B cell (primary cell): ENCODE measurements at regions not wholly inside any gene's neighbourhood (a gene's known extent, or its start where the extent isn't known, plus 50 kb on each side); places are given as distances from the start of the nearest gene placed in this dataset.

ENCODE experiments used
- ATAC-seq: fragments of 200-7000 bp; cut with Tn5 transposase; one replicate; pipeline ENCODE4 v1.10.0; 2021; ENCODE audit warnings: low read depth, mild to moderate bottlenecking, moderate number of reproducible peaks, moderate library complexity
- CTCF ChIA-PET: fragments of 350-600 bp; sonication (Branson Sonifier 250); formaldehyde crosslinking; loops from one replicate; lab custom pipeline; 2021; ENCODE audit warnings: antibody characterized with exemption, inconsistent platforms; lab: Charles Lee
- POLR2A ChIA-PET: fragments of 350-600 bp; sonication (Branson Sonifier 250); formaldehyde crosslinking; loops from one replicate; lab custom pipeline; 2021; ENCODE audit warnings: antibody characterized with exemption; lab: Charles Lee
- DNase-seq: peaks from one replicate; pipeline ENCODE4 v3.0.0; 2013
- H2AFZ ChIP-seq: 2 replicates; pipeline ENCODE4 v1.6.1; 2012; ENCODE audit warnings: mild to moderate bottlenecking, low read depth, low read length; ENCODE audit not compliant: insufficient read depth, poor library complexity, severe bottlenecking
- H3K27ac ChIP-seq, 2 donors: 1 replicate in 1 of 2; 2 replicates in 1 of 2; pipeline ENCODE4 v1.5.1; 2012 to 2013; ENCODE audit warnings: low read length in 2 of 2, mild to moderate bottlenecking in 2 of 2, moderate library complexity in 1 of 2
- H3K27me3 ChIP-seq, 4 experiments: fragments of 200-600 bp in 1 of 4; sonication (generic) in 1 of 4; replicated peaks in 1 of 4; 1 replicate in 2 of 4; 2 replicates in 2 of 4; pipeline versions ENCODE4 v1.6.1 to v1.7.0; 2013 to 2016; ENCODE audit warnings: low read length in 3 of 4, mild to moderate bottlenecking in 2 of 4, mixed read lengths in 1 of 4, moderate library complexity in 1 of 4; ENCODE audit not compliant: insufficient read depth in 4 of 4, control insufficient read depth in 3 of 4; ENCODE audit errors: control extremely low read depth in 1 of 4
- H3K36me3 ChIP-seq, 2 experiments: replicated peaks in 1 of 2; 1 replicate in 1 of 2; 2 replicates in 1 of 2; pipeline versions ENCODE4 v1.6.1 to v1.7.1; 2013; ENCODE audit warnings: low read length in 1 of 2; ENCODE audit not compliant: insufficient read depth in 2 of 2, control insufficient read depth in 1 of 2; ENCODE audit errors: control extremely low read depth in 1 of 2, extremely low read depth in 1 of 2
- H3K4me1 ChIP-seq, 2 donors: fragments of 200-600 bp in 1 of 2; sonication (generic) in 1 of 2; 1 replicate in 1 of 2; 2 replicates in 1 of 2; pipeline versions ENCODE4 v1.5.1 to v1.6.1; 2013 to 2017; ENCODE audit warnings: low read length in 2 of 2; ENCODE audit not compliant: control insufficient read depth in 2 of 2, insufficient read depth in 2 of 2
- H3K4me2 ChIP-seq: replicated peaks from 2 replicates; pipeline ENCODE3; 2012; ENCODE audit warnings: mild to moderate bottlenecking, low read depth, low read length; ENCODE audit not compliant: poor library complexity, severe bottlenecking
- H3K4me3 ChIP-seq, 5 experiments: fragments of 200-600 bp in 1 of 5; sonication (generic) in 1 of 5; 1 replicate in 3 of 5; 2 replicates in 2 of 5; pipeline versions ENCODE4 v1.5.1 to v1.7.0; 2011 to 2016; ENCODE audit warnings: low read length in 4 of 5, mild to moderate bottlenecking in 4 of 5, low read depth in 2 of 5, control low read depth in 1 of 5, moderate library complexity in 1 of 5; ENCODE audit not compliant: insufficient read depth in 1 of 5; ENCODE audit errors: control extremely low read depth in 1 of 5, extremely low read depth in 1 of 5
- H3K79me2 ChIP-seq: fragments of 200-600 bp; sonication (generic); one replicate; pipeline ENCODE4 v1.6.0; 2016; ENCODE audit warnings: low read length; ENCODE audit not compliant: control insufficient read depth, insufficient read depth
- H3K9ac ChIP-seq: fragments of 200-600 bp; sonication (generic); 2 replicates; pipeline ENCODE4 v1.6.1; 2017; ENCODE audit warnings: mild to moderate bottlenecking, low read length, moderate library complexity
- H3K9me3 ChIP-seq, 3 donors: one replicate each; pipeline versions ENCODE4 v1.6.1 to v1.7.1; 2013; ENCODE audit warnings: low read length in 2 of 3; ENCODE audit not compliant: control insufficient read depth in 2 of 3, insufficient read depth in 1 of 3; ENCODE audit errors: control extremely low read depth in 1 of 3
- H4K20me1 ChIP-seq: 2 replicates; pipeline ENCODE4 v1.6.0; 2012; ENCODE audit warnings: mild to moderate bottlenecking, low read length; ENCODE audit not compliant: insufficient read depth, control insufficient read depth, poor library complexity, severe bottlenecking
- H3K27ac Mint-ChIP-seq: one replicate; pipeline ENCODE4 v1.8.0; 2021; ENCODE audit warnings: mixed read lengths
- H3K27me3 Mint-ChIP-seq: one replicate; pipeline ENCODE4 v1.8.0; 2021; ENCODE audit warnings: mixed read lengths
- H3K4me1 Mint-ChIP-seq: one replicate; pipeline ENCODE4 v1.8.0; 2021; ENCODE audit warnings: mixed read lengths
- H3K4me3 Mint-ChIP-seq: one replicate; pipeline ENCODE4 v1.8.0; 2021; ENCODE audit warnings: mixed read lengths
- H3K9me3 Mint-ChIP-seq: one replicate; pipeline ENCODE4 v1.8.0; 2022; ENCODE audit warnings: mixed read lengths; ENCODE audit not compliant: insufficient read depth
- EZH2 ChIP-seq: IDR thresholded peaks from 2 replicates; pipeline ENCODE4 v1.6.1; 2012; ENCODE audit warnings: borderline replicate concordance, low read depth, mild to moderate bottlenecking, moderate library complexity, low read length; ENCODE audit not compliant: insufficient read depth, poor library complexity, severe bottlenecking
- WGBS: methylation state at CpG from one replicate; pipeline ENCODE4 v1.1.5; 2013; ENCODE audit warnings: missing lambda C conversion rate; ENCODE audit not compliant: insufficient coverage; 5-methylcytosine and 5-hydroxymethylcytosine counted together
- intact Hi-C: fragments of 100-400 bp; cut with micrococcal nuclease; formaldehyde crosslinking; loops from one replicate; pipeline ENCODE4 v1.10.0; 2022
- TF ChIP-seq, protein P1 (sequence below): fragments of 200-600 bp; IDR thresholded peaks from one replicate; pipeline ENCODE4 v1.8.0; 2022; ENCODE audit warnings: antibody characterized with exemption, mild to moderate bottlenecking

DNA sequence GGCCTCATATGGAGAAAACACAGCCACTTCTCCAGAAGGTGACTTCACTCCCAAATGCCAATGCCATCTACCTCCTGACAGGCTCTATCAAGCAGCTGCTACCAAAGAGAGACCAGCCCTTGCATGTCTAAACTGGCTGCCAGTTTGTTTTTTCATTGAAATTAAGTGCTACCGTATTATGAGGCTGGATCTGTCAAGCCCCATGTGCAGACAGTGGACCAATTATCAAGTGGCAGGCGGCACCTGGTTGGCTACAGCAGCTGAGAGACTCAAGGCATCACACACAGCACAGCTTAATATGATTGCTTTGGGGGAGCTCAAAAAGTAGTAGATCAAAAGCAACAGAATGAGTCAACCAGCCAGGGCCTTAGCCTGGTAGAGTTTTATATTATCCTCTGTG lies 1293.0 kb upstream of the TENM4 start:
- no peaks in the 10 kb centered on the region for H3K4me1 ChIP-seq
- H3K27me3 Mint-ChIP-seq: no peaks in the 10 kb centered on the region
- no peaks in the 10 kb centered on the region for H3K4me1 Mint-ChIP-seq
- ChIA-PET CTCF (no interaction called here), POLR2A (no interaction called here)
- no CpG with 5 or more reads among the region's 2 CpGs for WGBS
- no peak overlapping the region for H3K4me3 ChIP-seq
- no peak overlapping the region for H3K4me2 ChIP-seq
- no peak overlapping the region for H3K4me3 Mint-ChIP-seq
- H3K27ac Mint-ChIP-seq: no peak overlapping the region
- no peak overlapping the region for H2AFZ ChIP-seq
- H3K36me3 ChIP-seq: no peaks in the 10 kb centered on the region
- no peak for ATAC-seq
- DNase-seq: no peak
- H3K9me3 Mint-ChIP-seq: no peaks in the 10 kb centered on the region
- no peaks in the 10 kb centered on the region for H4K20me1 ChIP-seq
- H3K27me3 ChIP-seq: no peaks in the 10 kb centered on the region
- H3K9me3 ChIP-seq: no peaks in the 10 kb centered on the region
- TF ChIP-seq, protein P1, sequence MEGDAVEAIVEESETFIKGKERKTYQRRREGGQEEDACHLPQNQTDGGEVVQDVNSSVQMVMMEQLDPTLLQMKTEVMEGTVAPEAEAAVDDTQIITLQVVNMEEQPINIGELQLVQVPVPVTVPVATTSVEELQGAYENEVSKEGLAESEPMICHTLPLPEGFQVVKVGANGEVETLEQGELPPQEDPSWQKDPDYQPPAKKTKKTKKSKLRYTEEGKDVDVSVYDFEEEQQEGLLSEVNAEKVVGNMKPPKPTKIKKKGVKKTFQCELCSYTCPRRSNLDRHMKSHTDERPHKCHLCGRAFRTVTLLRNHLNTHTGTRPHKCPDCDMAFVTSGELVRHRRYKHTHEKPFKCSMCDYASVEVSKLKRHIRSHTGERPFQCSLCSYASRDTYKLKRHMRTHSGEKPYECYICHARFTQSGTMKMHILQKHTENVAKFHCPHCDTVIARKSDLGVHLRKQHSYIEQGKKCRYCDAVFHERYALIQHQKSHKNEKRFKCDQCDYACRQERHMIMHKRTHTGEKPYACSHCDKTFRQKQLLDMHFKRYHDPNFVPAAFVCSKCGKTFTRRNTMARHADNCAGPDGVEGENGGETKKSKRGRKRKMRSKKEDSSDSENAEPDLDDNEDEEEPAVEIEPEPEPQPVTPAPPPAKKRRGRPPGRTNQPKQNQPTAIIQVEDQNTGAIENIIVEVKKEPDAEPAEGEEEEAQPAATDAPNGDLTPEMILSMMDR: no peak
- no peak for TF ChIP-seq EZH2
- intact Hi-C loops: no loop called here
- H3K27ac ChIP-seq: no peak overlapping the region
- H3K79me2 ChIP-seq: no peaks in the 10 kb centered on the region
- no peak overlapping the region for H3K9ac ChIP-seq

GRCh38 chr11:80733361-80733760 lies 1292.5 kb upstream of the TENM4 start:
- no peak for DNase-seq
- no peaks in the 10 kb centered on the region for H3K9me3 ChIP-seq
- no peak for ATAC-seq
- Mint-ChIP-seq H3K4me3 (no peak overlapping the region), H3K9me3 (no peaks in the 10 kb centered on the region), H3K27ac (no peak overlapping the region), H3K27me3 (no peaks in the 10 kb centered on the region), H3K4me1 (no peaks in the 10 kb centered on the region)
- H3K79me2 ChIP-seq: no peaks in the 10 kb centered on the region
- intact Hi-C loops: no loop called here
- H3K9ac ChIP-seq: no peak overlapping the region
- no peak overlapping the region for H3K4me3 ChIP-seq
- ChIA-PET POLR2A (no interaction called here), CTCF (no interaction called here)
- H4K20me1 ChIP-seq: no peaks in the 10 kb centered on the region
- TF ChIP-seq, protein P1: no peak
- no peak for TF ChIP-seq EZH2
- H2AFZ ChIP-seq: no peak overlapping the region
- no peaks in the 10 kb centered on the region for H3K36me3 ChIP-seq
- H3K27me3 ChIP-seq: no peaks in the 10 kb centered on the region
- H3K4me1 ChIP-seq: no peaks in the 10 kb centered on the region
- no peak overlapping the region for H3K27ac ChIP-seq
- no CpG with 5 or more reads among the region's 3 CpGs for WGBS
- no peak overlapping the region for H3K4me2 ChIP-seq
